HCT116 (cell line): ENCODE measurements at regions not wholly inside any gene's neighbourhood (a gene's known extent, or its start where the extent isn't known, plus 50 kb on each side); places are given as distances from the start of the nearest gene placed in this dataset.

Source experiments
- ATAC-seq: fragments of 200-7000 bp; cut with Tn5 transposase; 2 replicates; pipeline ENCODE4 v1.9.1; 2020; ENCODE audit warnings: mild to moderate bottlenecking, moderate library complexity
- BruUV-seq: library from RNA; stranded (reverse); fragments of 400-500 nt; replicated peaks from 2 replicates; lab custom pipeline; 2021; lab: Mats Ljungman, UMichigan
- CTCF ChIA-PET: fragments of 300-600 bp; sonication (Branson Sonifier 250); formaldehyde crosslinking; loops from one replicate; lab custom pipeline; 2021; ENCODE audit warnings: antibody characterized with exemption; lab: Charles Lee
- POLR2A ChIA-PET: fragments of 300-600, 350-600 bp; sonication (Branson Sonifier 250); formaldehyde crosslinking; loops from one replicate; lab custom pipeline; 2021; ENCODE audit warnings: antibody characterized with exemption; lab: Charles Lee
- RAD21 ChIA-PET, 2 experiments: fragments of 300-600 bp; sonication (Branson Sonifier 250); formaldehyde crosslinking; loops; one replicate each; lab custom pipeline; 2023; ENCODE audit warnings: low total read pairs in 2 of 2; ENCODE audit not compliant: uncharacterized antibody in 2 of 2, unreplicated experiment in 2 of 2, low non-redundant PET in 1 of 2; lab: Charles Lee
- DNase-seq: peaks from one replicate; pipeline ENCODE4 v3.0.0-alpha.2; 2010; ENCODE audit warnings: low read depth, low spot score
- H2AFZ ChIP-seq: fragments of 200-600 bp; shearing (Covaris generic), sonication (generic); 2 replicates; pipeline ENCODE4 v1.6.1; 2017; ENCODE audit warnings: low read depth, mixed run types, mixed read lengths, antibody characterized with exemption, low read length; ENCODE audit not compliant: poor library complexity, severe bottlenecking
- H3K27ac ChIP-seq: 2 replicates; pipeline ENCODE4 v1.5.1; 2012; ENCODE audit warnings: low read depth, low read length
- H3K27me3 ChIP-seq: fragments of 200-600 bp; sonication (generic); 2 replicates; pipeline ENCODE4 v1.6.1; 2016; ENCODE audit warnings: mixed run types, low read length, mixed read lengths; ENCODE audit not compliant: insufficient read depth
- H3K36me3 ChIP-seq, 2 experiments: fragments of 200-500 bp in 1 of 2; fragments of 200-600 bp in 1 of 2; sonication (Bioruptor generic) in 1 of 2; sonication (generic) in 1 of 2; 2 replicates each; pipeline versions ENCODE4 v1.5.1 to v1.6.1; 2014 to 2016; ENCODE audit warnings: low read length in 2 of 2, inconsistent platforms in 1 of 2, mixed read lengths in 1 of 2, mixed run types in 1 of 2; ENCODE audit not compliant: insufficient read depth in 2 of 2, control insufficient read depth in 1 of 2
- H3K4me1 ChIP-seq, 2 experiments: fragments of 200-600 bp in 1 of 2; sonication (generic) in 1 of 2; 2 replicates each; pipeline versions ENCODE4 v1.5.1 to v1.6.1; 2012 to 2017; ENCODE audit warnings: low read length in 2 of 2, inconsistent platforms in 1 of 2, mild to moderate bottlenecking in 1 of 2, mixed read lengths in 1 of 2, mixed run types in 1 of 2, moderate library complexity in 1 of 2; ENCODE audit not compliant: insufficient read depth in 2 of 2, control insufficient read depth in 1 of 2
- H3K4me2 ChIP-seq: fragments of 200-600 bp; sonication (generic); 2 replicates; pipeline ENCODE4 v1.6.1; 2017; ENCODE audit warnings: mixed run types, low read length, mixed read lengths
- H3K4me3 ChIP-seq, 2 experiments: fragments of 200-600 bp in 1 of 2; sonication (generic) in 1 of 2; replicated peaks in 1 of 2; 2 replicates each; pipeline ENCODE4 v1.5.1; 2011 to 2016; ENCODE audit warnings: low read length in 2 of 2, control low read depth in 1 of 2, low read depth in 1 of 2, mild to moderate bottlenecking in 1 of 2, mixed read lengths in 1 of 2, mixed run types in 1 of 2
- H3K79me2 ChIP-seq: fragments of 200-600 bp; sonication (generic); 2 replicates; pipeline ENCODE4 v1.6.1; 2017; ENCODE audit warnings: mild to moderate bottlenecking, mixed run types, low read length, moderate library complexity, mixed read lengths; ENCODE audit not compliant: insufficient read depth
- H3K9ac ChIP-seq: fragments of 200-600 bp; sonication (generic); 2 replicates; pipeline ENCODE4 v1.6.1; 2016; ENCODE audit warnings: low read length, mixed read lengths
- H3K9me2 ChIP-seq: fragments of 200-600 bp; sonication (generic), shearing (Covaris generic); 2 replicates; pipeline ENCODE4 v1.6.1; 2017; ENCODE audit warnings: mixed run types, mild to moderate bottlenecking, moderate library complexity; ENCODE audit not compliant: insufficient read depth
- H3K9me3 ChIP-seq, 2 experiments: fragments of 200-500 bp in 1 of 2; fragments of 200-600 bp in 1 of 2; sonication (Bioruptor generic) in 1 of 2; sonication (generic) in 1 of 2; 2 replicates each; pipeline ENCODE4 v1.6.1; 2014 to 2017; ENCODE audit warnings: low read length in 2 of 2, mixed read lengths in 2 of 2, inconsistent platforms in 1 of 2, low read depth in 1 of 2, mild to moderate bottlenecking in 1 of 2, mixed run types in 1 of 2, moderate library complexity in 1 of 2; ENCODE audit not compliant: control insufficient read depth in 1 of 2, insufficient read depth in 1 of 2
- H4K20me1 ChIP-seq: fragments of 200-600 bp; sonication (generic), shearing (Covaris generic); 2 replicates; pipeline ENCODE4 v1.6.1; 2017; ENCODE audit warnings: mixed run types, mild to moderate bottlenecking, moderate library complexity; ENCODE audit not compliant: insufficient read depth
- CEBPB ChIP-seq: IDR thresholded peaks from 2 replicates; pipeline ENCODE4 v1.6.1; 2012; ENCODE audit warnings: low read depth
- EZH2phosphoT487 ChIP-seq: fragments of 200-600 bp; IDR thresholded peaks from 2 replicates; pipeline ENCODE4 v1.6.1; 2018; ENCODE audit warnings: antibody characterized with exemption, borderline replicate concordance
- JUND ChIP-seq: IDR thresholded peaks from 2 replicates; pipeline ENCODE4 v1.6.1; 2012
- POLR2A ChIP-seq: IDR thresholded peaks from 2 replicates; pipeline ENCODE4 v1.7.0; 2011; ENCODE audit warnings: borderline replicate concordance; ENCODE audit not compliant: insufficient read depth, insufficient read length; ENCODE audit errors: extremely low read depth
- POLR2AphosphoS5 ChIP-seq: IDR thresholded peaks from 2 replicates; pipeline ENCODE4 v1.6.1; 2011; ENCODE audit warnings: mild to moderate bottlenecking, low read depth, low read length, moderate library complexity
- RAD21 ChIP-seq: IDR thresholded peaks from 2 replicates; pipeline ENCODE4 v1.6.1; 2012; ENCODE audit warnings: low read depth, mild to moderate bottlenecking
- SP1 ChIP-seq: IDR thresholded peaks from 2 replicates; pipeline ENCODE4 v1.6.1; 2012; ENCODE audit warnings: low read depth
- YY1 ChIP-seq: IDR thresholded peaks from 2 replicates; pipeline ENCODE4 v1.6.1; 2011; ENCODE audit warnings: low read length, low read depth, moderate library complexity, mild to moderate bottlenecking; ENCODE audit not compliant: insufficient replicate concordance; ENCODE audit errors: extremely low read depth
- ZFX ChIP-seq: fragments of 450-650 bp; IDR thresholded peaks from 2 replicates; pipeline ENCODE4 v1.6.1; 2017
- ZNF274 ChIP-seq: fragments of 200-500 bp; sonication (Bioruptor generic); IDR thresholded peaks from 2 replicates; pipeline ENCODE4 v1.6.1; 2014; ENCODE audit warnings: mild to moderate bottlenecking, low read depth, low read length, inconsistent platforms
- intact Hi-C: fragments of 100-400 bp; cut with micrococcal nuclease; formaldehyde crosslinking; loops from 2 replicates; pipeline ENCODE4 v1.10.0; 2022
- TF ChIP-seq, protein P1 (sequence below): IDR thresholded peaks from 2 replicates; pipeline ENCODE4 v1.6.1; 2012
- TF ChIP-seq, protein P2 (sequence below), 3 experiments: fragments of 200-600 bp in 1 of 3; sonication (generic) in 1 of 3; IDR thresholded peaks in 2 of 3; conservative IDR thresholded peaks in 1 of 3; 2 replicates each; pipeline ENCODE4 v1.5.1; 2012 to 2017; ENCODE audit warnings: low read depth in 2 of 3, low read length in 2 of 3, antibody characterized with exemption in 1 of 3, borderline replicate concordance in 1 of 3, control low read depth in 1 of 3, mild to moderate bottlenecking in 1 of 3, mixed read lengths in 1 of 3, mixed run types in 1 of 3, moderate library complexity in 1 of 3; ENCODE audit not compliant: insufficient read depth in 1 of 3
- TF ChIP-seq, protein P3 (sequence below): IDR thresholded peaks from 2 replicates; pipeline ENCODE4 v1.6.1; 2012
- TF ChIP-seq, protein P4 (sequence below): IDR thresholded peaks from 2 replicates; pipeline ENCODE4 v1.6.1; 2012; ENCODE audit warnings: low read depth

DNA sequence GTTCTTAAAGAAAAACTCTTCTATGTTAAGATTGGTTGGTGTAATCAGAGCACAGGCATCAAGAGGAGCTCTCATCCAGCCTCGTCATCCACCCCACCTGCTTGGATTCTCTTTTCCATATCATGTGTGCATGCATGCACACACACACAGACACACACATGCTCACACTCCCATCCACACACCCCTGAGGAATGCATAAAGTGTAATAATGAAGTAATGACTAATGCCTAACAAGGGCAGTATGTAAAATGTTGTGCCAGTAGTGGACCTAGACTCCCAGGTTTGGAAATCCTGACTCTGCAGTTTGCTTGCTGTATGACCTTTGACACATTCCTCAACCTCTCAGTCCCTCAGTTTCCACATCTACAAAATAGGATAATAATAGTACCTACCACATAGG lies 280.0 kb upstream of the ANKRD55 start:
- Histone ChIP-seq H3K27ac (no peak overlapping the region), H3K36me3 (no peaks in the 10 kb centered on the region), H3K9me3 (no peaks in the 10 kb centered on the region), H3K79me2 (no peaks in the 10 kb centered on the region), H3K4me3 (no peak overlapping the region), H4K20me1 (no peaks in the 10 kb centered on the region), H3K4me1 (peaks cover 6 to 8% of the 10 kb centered on the region in 2 experiments; a peak in 2 of 4 replicates), H2AFZ (no peak overlapping the region), H3K4me2 (no peak overlapping the region), H3K9me2 (no peaks in the 10 kb centered on the region), H3K9ac (no peak overlapping the region), H3K27me3 (no peaks in the 10 kb centered on the region)
- no TSS peak for BruUV-seq
- DNase-seq (no peak), ATAC-seq (no peak)
- ChIA-PET CTCF (no interaction called here), RAD21 (no interaction called here), POLR2A (no interaction called here)
- intact Hi-C loops: no loop called here
- TF ChIP-seq POLR2A: no peak
- TF ChIP-seq EZH2phosphoT487: no peak
- no peak for TF ChIP-seq POLR2AphosphoS5
- TF ChIP-seq, protein P1, sequence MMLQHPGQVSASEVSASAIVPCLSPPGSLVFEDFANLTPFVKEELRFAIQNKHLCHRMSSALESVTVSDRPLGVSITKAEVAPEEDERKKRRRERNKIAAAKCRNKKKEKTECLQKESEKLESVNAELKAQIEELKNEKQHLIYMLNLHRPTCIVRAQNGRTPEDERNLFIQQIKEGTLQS: no peak
- TF ChIP-seq JUND: no peak
- TF ChIP-seq ZFX: no peak

DNA sequence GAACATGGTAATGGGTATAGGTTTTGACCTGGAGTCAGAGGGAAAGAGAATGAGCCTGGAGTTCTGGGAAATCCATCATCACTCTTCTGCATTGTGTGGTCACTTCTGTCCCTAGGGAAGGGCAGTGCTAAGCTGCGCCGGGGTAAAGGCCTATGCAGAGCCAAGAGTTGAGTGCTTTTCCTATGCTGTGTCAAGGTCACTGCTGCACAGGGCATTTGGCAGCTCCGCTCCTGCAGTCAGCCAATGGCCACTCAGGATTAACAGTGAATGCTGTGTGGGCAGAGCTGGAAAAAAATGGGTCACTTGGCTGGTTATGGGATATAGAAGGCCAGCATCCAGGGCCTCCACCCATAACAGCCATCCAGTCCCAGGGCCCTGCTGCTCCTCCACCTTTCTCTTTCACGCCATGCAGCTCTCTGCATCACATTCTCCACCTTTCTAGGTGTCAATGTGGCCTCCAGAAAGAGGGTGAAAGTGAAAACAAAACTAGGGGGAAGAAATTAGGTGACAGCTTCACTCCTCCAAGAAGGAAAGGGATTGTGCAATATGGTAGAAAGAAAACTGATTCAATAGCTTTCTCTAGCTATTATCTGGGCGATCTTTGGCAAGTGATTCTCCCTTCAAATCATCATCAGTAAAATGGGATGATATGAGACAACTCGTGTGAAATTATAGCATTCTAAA lies 279.3 kb upstream of the ANKRD55 start:
- Histone ChIP-seq H2AFZ (no peak overlapping the region), H4K20me1 (no peaks in the 10 kb centered on the region), H3K9me2 (no peaks in the 10 kb centered on the region), H3K36me3 (no peaks in the 10 kb centered on the region), H3K9ac (no peak overlapping the region), H3K9me3 (no peaks in the 10 kb centered on the region), H3K27me3 (no peaks in the 10 kb centered on the region), H3K4me1 (peaks cover 6 to 8% of the 10 kb centered on the region in 2 experiments; a peak in 2 of 4 replicates), H3K79me2 (no peaks in the 10 kb centered on the region), H3K4me3 (no peak overlapping the region), H3K4me2 (no peak overlapping the region), H3K27ac (no peak overlapping the region)
- no TSS peak for BruUV-seq
- intact Hi-C loops: no loop called here
- ATAC-seq (no peak), DNase-seq (no peak)
- ChIA-PET CTCF (no interaction called here), POLR2A (no interaction called here), RAD21 (interaction anchor here in 1 of 2 experiments (0.7 kb wide), 1 partner anchor 68 kb away, joined by 3 read pairs; no protein-coding TSS in a partner anchor)
- TF ChIP-seq SP1: no peak
- no peak for TF ChIP-seq CEBPB
- TF ChIP-seq POLR2A: no peak
- TF ChIP-seq, protein P2, sequence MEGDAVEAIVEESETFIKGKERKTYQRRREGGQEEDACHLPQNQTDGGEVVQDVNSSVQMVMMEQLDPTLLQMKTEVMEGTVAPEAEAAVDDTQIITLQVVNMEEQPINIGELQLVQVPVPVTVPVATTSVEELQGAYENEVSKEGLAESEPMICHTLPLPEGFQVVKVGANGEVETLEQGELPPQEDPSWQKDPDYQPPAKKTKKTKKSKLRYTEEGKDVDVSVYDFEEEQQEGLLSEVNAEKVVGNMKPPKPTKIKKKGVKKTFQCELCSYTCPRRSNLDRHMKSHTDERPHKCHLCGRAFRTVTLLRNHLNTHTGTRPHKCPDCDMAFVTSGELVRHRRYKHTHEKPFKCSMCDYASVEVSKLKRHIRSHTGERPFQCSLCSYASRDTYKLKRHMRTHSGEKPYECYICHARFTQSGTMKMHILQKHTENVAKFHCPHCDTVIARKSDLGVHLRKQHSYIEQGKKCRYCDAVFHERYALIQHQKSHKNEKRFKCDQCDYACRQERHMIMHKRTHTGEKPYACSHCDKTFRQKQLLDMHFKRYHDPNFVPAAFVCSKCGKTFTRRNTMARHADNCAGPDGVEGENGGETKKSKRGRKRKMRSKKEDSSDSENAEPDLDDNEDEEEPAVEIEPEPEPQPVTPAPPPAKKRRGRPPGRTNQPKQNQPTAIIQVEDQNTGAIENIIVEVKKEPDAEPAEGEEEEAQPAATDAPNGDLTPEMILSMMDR (IDR thresholded peaks at IDR 0.05 in 2 of 3, conservative IDR thresholded peaks at IDR 0.05 in 1 of 3; ENCODE audit: borderline replicate concordance in 1 of 3, insufficient read depth in 1 of 3, low read depth in 2 of 3, low read length in 2 of 3): no peak
- TF ChIP-seq ZNF274: no peak
- TF ChIP-seq, protein P3, sequence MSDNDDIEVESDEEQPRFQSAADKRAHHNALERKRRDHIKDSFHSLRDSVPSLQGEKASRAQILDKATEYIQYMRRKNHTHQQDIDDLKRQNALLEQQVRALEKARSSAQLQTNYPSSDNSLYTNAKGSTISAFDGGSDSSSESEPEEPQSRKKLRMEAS: no peak
- no peak for TF ChIP-seq YY1
- TF ChIP-seq EZH2phosphoT487: no peak
- TF ChIP-seq, protein P4, sequence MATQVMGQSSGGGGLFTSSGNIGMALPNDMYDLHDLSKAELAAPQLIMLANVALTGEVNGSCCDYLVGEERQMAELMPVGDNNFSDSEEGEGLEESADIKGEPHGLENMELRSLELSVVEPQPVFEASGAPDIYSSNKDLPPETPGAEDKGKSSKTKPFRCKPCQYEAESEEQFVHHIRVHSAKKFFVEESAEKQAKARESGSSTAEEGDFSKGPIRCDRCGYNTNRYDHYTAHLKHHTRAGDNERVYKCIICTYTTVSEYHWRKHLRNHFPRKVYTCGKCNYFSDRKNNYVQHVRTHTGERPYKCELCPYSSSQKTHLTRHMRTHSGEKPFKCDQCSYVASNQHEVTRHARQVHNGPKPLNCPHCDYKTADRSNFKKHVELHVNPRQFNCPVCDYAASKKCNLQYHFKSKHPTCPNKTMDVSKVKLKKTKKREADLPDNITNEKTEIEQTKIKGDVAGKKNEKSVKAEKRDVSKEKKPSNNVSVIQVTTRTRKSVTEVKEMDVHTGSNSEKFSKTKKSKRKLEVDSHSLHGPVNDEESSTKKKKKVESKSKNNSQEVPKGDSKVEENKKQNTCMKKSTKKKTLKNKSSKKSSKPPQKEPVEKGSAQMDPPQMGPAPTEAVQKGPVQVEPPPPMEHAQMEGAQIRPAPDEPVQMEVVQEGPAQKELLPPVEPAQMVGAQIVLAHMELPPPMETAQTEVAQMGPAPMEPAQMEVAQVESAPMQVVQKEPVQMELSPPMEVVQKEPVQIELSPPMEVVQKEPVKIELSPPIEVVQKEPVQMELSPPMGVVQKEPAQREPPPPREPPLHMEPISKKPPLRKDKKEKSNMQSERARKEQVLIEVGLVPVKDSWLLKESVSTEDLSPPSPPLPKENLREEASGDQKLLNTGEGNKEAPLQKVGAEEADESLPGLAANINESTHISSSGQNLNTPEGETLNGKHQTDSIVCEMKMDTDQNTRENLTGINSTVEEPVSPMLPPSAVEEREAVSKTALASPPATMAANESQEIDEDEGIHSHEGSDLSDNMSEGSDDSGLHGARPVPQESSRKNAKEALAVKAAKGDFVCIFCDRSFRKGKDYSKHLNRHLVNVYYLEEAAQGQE: no peak
- TF ChIP-seq RAD21: no peak
- TF ChIP-seq, protein P1: no peak
